Activated CD4-positive, CD25-positive, alpha-beta regulatory T cell treated with anti-CD3 and anti-CD28 coated beads, Interleukin-2, amount 50 U/mL, for 16 hours (primary cell): ENCODE measurements at regions not wholly inside any gene's neighbourhood (a gene's known extent, or its start where the extent isn't known, plus 50 kb on each side); places are given as distances from the start of the nearest gene placed in this dataset.
"Not testable (repeated sequence)": the region's sequence is repeated elsewhere in the genome, so short reads cannot be mapped to it uniquely, and the experiment has no call there.

Experiments
- DNase-seq: peaks from one replicate; pipeline ENCODE4 v3.0.0-alpha.2; 2020; ENCODE audit warnings: low read depth, low spot score

DNA sequence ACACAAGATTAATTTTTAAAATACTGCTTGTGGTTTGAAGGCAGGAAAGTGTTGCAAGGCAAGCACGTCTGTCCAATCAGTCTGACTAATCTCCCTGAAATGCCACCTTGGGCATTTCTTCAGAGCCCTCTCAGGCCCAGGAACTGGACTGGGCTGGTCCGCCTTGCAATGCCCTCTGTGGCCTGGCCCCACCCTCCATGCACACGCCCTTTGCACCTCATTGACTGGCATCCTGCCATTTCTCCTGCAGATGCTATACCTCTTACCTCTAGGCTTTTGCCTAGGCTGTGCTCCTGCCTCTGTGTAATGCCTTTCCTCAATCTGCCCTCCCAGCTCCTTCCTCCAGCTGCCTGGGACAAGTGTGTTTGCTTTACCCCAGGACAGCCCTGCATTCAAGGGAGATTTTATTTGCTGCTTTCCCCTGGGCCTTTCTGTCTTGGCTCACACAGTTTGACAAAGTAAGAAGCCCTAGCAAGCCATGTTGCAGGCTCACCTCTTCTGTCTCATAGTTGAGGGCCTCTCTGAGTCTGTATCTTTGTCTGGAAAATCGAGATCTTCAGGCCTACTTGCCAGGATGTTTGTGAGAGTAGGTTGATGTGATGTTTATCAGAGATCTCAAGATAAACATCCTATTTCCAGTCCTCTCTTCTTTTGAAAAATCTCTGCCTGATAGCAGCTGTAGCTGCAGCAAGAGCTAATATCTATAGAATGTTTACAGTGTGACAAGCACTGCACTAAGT, 149.2 kb upstream of the JUN start:
- no peak for DNase-seq

DNA sequence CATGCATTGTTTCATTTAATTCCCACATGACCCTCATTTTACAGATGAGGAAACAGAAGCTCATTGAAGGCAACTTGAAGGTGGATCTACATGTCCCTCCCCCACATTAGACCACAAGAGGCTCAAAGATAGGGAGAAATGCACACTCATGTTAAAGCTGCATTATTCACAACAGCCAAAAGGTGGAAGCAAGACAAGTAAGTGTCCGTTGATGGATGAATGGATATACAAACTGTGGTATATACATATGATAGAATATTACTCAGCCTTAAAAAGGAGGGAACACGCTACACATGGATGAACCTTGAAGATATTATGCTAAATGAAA, 149.7 kb upstream of the JUN start:
- no peak for DNase-seq

DNA sequence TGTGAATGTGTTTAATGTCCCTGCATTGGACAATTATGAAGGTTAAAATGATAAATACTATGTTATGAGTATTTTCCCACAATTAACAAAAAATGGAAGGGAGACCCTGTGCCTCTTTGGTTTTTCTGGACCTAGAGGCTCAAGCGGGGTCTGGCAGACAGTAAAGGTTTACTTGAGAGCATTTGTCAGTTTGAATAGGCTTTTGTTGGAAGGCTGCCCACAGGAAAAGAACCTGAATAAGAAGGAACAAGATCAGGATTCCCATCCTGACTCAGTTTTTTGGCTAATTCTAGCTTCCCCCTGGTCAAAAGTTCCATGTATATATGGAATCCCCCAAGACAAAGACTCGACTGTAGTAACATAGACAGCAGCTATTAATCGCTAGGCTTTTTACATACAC, 150.9 kb upstream of the JUN start:
- DNase-seq: no peak

DNA sequence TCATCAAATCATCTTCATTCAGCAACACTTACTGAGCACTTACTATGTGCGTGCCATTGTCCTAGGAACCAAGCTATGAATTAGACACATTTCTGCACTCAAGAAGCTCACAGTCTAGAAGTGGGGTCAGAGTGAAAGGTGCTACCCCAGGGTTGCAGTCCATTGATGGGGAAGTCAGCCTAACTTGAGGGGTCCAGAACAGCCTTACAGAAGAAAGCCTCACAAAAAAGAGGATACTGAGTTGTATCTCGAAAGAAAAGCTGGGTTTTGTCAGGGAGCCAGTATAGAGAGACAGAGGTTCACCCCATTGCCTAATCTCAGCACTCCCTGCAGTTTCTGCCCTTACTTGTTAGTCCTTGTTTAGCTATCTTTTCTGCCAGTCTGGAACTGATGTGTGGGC, 153.1 kb upstream of the JUN start:
- no peak for DNase-seq

DNA sequence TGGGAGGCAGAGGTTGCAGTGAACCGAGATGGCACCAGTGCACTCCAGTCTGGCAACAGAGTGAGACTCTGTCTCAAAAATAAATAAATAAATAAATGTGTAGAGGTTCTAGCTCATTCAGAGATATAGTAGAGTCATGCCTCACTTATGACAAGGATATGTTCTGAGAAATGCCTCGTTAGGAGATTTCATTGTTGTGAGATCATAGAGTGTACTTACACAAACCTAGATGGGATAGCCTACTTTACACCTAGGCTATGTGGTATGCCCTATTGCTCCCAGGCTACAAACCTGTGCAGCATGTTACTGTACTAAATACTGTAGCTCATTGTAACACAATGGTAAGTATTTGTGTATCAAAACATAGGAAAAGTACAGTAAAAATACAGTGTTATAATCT, 155.3 kb upstream of the JUN start:
- no peak for DNase-seq

DNA sequence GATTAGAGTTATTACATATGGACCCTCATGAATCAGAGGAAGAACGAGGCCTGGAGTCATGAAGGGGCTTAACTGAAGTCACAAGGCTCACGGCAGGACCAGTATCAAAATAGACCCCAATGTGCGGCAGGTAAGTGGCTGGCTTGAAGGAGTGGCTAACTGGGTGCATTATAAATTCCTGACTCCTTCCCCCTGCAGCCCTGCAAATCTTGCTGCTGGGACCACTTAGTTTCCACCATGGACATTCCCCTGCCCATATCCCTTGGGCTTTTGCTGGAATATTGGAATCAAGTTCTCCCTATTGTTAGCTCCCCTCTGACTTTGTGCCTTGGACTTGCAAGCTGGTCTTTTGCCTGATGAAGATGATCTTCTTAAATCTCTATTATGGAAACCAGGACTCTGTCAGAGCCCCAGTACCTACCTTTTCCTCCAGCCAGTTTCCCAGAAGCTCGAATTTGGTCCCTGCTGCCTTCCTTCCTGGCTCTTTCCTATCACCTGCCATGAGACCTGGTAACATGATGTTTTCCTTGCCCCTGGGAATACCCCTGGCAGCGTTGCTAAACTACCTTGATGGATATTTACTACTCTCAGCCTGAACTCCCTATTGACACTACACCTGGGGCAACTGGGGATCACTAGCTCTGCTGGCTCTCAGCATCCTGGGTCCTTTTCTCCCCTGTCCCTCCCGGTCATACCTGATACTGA, 156.0 kb upstream of the JUN start:
- no peak for DNase-seq

DNA sequence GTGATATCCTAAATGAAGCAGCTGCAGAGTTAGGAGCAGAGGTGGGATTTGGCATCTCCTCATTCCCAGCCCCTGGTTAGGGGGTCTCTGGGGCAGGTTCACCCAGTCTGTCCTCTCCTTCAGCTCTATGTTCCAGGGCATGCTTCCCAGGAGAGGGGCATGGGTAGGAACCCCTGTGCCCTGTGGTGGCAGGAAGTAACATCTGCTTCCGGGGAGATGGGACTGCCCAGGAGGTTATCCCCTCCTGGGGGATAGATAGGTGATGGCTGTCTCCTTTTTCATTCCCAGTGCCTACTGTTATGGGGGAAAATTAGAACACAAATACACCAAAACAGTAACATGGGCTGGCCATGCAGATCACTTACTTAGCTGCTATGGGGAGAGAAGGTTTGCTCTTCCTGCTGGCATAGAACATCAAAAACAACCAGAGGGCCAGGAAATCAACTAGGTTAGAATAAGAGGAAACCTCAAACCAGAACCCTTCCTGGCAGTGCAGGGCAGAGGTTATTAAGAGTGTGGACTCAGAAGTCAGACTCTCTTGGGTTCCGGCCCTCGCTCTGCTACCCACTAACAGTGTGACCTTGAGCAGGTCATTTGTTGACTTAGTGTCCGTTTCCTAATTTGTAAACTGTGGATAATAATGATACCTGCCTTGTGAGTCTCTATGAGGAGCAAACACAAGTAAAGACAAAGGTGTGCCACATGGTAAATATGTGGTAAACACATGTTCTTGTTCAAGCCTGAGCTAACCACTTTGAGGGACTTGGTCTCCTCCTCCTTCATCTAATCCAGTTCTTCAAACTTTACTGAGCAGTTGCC, 157.8 kb upstream of the JUN start:
- no peak for DNase-seq

DNA sequence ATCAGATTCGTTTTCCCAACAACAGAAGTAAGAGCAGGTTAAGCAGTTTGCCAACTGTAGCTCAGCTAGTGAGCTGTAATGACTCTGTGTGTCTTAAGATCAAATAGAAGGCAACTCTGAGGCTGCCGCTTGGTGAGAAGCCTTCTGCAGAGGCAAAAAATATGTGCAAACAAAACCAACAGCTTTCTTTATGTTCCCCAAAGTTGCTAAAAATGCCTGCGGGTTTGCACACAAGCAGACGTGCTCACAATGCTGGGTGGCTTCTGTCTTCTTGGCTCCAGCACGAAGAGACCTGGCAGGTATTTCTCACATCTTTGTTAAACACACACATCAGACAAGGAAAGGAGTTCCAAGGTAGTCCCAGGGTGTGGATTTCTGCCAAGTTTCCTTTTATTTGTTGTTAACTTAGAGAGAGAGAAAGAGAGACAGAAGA, 158.9 kb upstream of the JUN start:
- no peak for DNase-seq

DNA sequence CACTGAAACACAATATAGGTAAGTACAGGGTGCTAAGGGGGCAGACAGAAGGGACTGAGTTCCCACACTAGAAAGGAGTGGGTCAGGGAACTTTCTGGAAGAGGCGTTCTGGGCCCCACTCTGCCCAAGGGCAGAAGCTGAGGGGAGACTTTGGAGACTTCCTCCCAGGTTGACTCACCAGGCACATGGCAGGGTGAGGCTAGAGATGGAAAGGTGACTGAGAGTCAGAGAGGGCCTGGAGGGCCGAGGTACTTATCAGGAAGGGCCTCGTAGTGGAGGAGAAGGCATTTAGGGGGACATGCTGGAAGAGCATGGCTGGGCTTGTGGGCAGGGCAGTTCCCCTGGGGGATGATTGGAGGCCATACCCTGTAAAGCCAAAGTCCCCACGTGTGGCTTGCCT, 159.9 kb upstream of the JUN start:
- no peak for DNase-seq

DNA sequence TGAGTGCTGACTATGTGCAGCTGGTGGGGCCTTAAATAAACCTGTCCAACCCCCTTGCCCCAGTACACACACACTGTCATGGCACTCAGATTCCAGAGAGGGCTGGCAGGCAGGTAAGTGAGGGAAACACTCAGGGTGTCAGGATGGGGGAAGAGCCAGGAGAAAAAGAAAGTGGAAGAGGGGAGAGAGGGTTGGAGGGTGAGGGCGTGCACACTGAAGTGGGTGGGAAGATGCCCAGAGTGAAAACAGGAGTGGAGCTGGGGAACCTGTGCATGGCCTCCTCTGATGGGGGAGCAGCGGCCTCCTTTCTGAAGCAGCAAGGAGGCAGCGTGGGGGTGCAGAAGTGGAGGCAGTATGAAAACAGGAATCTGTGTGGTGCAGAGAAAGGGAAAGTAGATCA, 160.6 kb upstream of the JUN start:
- no peak for DNase-seq

DNA sequence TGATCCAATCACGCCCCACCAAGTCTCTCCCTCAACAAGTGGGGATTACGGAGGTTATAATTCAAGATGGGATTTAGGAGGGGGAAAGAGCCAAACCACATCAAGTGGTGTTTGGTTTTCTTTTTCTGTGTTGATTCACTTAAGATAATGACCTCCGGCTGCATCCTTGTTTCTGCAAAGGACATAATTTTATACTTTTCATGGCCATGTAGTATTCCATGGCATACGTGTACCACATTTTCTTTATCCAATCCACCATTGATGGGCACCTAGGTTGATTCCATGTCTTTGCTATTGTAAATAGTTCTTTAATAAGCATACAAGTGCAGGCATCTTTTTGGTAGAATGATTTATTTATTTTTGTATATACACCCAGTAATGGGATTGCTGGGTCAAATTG, 162.5 kb upstream of the JUN start:
- no peak for DNase-seq

DNA sequence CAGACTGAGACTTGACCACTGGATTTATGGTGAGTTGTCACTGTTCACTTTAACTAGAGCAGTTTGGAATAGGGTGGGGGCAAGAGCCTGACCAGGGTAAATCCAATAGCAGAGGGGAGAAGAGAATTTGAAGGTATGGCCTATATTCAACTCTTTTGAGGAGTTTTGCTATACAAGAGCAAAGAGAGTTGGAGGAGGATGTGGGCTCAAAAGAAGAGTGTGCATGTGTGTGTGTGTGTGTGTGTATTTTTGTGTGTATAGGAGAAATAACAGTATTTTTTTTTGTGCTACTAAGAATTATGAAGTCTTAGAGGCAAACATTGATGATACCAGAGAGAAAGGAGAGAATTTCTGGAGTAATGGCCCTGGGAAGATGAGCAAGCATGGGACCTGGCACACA, 164.8 kb upstream of the JUN start:
- no peak for DNase-seq

DNA sequence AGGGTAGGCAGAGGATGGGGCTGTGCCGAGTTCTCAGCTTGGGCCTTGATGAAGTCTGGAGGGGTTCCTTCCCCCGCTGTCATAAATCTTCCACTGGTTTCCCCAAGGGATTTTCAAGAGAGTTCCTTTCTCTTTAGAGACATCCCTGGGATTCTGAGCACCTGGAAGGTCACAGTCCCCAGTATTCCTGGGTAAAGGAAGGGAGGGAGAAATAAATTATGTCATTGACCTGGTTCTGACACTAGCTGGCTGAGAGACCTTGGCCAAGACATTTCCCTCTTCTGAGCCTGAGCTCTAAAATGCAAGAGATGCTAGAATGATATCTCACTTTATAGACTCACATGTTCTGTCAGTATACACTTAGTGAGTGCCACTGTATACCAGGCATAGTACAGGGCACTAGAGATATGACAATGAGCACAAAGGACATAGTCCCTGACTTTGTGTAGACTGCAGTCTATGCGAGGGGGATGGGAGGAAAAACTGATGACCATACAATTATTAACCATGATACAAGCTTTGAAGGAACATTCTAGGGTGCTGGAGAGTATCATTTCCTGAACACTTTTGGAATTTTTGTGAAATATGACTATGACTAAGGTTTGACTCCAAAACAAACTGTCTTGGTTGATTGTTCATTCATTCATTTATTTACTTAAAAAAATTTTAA, 165.8 kb upstream of the JUN start:
- DNase-seq: no peak

DNA sequence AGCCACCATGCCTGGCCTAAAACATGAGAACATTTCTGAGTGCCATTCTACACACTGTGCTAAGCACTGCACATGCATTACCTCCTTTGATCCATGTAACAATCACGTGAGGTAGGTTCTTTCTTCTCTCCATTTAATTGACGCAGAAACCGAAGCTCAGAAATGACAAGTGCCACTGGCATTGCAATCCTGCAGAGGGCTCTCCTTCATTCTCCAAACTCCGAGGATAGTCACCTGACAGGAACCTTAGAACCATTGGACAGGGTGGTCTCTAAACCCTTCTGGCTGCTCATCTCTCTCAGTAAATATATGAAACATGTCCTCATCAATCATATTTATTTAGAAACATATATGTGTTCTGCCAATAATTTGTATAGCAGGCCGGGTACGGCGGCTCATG, 167.1 kb upstream of the JUN start:
- no peak for DNase-seq

DNA sequence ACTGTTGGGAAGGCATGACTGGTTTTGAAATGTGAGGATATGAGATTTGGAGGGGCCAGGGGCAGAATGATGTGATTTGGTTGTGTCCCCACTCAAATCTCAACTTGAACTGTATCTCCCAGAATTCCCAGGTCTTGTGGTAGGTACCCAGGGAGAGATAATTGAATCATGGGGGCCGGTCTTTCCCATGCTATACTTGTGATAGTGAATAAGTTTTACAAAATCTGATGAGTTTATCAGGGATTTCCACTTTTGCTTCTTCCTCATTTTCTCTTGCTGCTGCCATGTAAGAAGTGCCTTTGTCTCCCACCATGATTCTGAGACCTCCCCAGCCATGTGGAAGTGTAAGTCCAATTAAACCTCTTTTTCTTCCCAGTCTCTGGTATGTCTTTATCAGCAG, 170.1 kb upstream of the JUN start:
- DNase-seq: not testable (repeated sequence)

DNA sequence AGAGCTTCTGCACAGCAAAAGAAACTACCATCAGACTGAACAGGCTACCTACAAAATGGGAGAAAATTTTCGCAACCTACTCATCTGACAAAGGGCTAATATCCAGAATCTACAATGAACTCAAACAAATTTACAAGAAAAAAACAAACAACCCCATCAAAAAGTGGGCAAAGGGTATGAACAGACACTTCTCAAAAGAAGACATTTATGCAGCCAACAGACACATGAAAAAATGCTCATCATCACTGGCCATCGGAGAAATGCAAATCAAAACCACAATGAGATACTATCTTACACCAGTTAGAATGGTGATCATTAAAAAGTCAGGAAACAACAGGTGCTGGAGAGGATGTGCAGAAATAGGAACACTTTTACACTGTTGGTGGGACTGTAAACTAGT, 179.4 kb upstream of the JUN start:
- DNase-seq: not testable (repeated sequence)

DNA sequence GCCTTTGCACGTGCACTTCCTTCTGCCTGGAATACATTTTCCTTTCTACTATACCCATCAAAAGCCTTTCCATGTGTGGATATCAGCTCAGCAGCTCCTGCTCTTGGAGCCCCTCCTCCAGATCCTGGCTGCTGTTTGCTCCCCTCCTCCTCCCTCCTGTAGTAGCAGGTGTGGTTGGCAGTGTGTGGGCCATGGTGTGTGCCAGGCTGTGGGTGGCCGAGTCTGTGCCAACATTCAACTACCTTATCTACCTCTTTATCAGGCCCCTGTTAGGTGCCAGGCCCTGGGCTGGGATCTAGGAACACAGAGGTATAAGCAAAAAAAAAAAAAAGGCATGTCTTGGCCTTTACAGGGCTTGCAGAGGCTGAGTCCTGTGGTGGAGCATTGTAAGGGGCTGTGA, 180.6 kb upstream of the JUN start:
- DNase-seq: no peak

DNA sequence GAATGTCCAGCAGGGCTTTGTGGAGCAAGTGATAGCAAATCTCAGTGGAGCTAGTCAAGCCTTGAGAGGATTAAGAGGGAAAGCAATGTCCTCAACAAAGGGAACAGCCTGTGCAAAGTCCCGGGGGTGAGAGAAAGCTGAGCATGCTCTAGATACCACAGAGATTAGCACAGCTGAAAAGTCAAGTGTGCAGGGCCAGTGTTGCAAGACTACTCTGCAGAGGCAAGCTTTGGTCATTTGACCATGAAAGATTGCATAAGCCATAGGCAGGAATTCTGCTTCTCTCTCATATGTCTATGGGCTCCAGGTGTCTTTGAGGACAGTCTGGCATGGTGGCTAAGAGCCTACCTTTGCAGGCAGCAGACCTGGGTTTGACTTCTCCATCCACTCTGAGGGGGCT, 181.0 kb upstream of the JUN start:
- DNase-seq: no peak

DNA sequence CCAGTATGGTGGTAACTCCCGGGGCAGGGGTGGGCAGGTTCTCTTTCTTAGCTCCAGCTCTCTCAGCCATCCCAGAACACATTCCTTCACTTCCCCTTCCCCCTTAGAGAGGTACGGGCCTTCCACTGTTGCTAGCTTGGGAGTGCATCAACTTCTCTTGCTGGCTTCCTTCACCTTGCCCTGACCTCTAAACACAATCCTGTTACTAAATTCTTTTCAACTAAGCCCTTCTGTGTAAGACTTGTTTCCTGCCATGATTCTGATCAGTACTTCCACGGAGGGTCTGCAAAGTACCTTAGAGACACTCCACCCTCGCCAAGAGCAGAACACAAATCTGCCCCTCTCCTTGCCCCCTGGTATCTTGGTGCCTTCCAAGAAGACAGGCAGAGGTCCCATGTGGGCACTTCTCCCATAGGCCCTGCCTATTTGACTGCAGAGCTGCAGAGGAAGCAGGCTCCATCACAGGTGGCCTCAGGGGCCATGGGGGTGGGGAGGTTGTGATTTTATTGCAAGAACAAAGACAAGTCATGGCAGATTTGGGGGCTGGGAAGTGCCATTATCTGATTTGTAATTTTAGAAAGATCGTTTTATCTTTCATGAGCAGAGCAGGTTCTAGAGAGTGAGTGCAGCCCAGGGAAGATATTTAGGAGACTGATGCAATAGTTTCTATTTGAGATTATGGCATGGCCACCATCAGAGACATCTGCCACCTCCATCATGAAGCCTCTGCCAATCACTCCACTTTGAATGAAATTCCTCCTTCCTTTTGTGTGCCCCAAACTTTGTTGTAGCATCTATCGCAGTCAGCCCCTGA, 182.5 kb upstream of the JUN start:
- no peak for DNase-seq

DNA sequence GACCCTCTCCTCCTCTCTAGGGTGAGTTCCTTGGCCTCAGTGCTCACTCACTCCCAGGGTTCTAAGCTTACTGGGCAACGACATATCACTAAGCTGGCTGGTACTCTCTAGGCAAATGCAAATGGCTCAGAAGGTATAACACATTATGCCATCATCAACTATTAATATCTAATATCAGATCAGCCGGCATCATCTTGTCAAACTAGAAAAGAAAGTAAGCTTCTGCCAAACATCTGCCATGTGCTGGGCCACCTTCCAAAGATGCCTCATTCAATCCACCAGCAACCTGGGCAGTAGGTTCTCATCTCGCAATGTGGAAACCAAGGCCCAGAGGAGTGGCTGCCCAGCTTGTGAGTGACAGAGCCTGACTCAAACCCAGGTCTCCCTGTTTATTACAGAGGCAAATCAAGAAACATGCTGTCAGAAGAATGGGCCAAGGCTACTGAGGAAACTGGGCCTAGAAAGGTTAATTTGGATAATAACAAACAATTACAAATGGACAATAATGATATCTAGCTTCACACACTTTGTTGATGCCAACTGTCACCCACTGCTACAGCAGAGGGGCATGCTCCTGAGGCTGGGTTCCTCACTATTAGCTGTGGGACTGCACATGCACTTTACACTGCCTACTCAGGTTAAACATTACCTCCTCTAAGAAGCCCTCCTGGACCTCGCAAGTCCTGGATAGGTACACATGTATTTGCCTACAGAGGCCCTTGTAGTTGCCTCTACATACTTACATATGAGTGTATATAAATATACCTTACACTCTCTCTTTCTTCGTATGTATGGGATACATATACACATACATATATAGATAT, 183.3 kb upstream of the JUN start:
- no peak for DNase-seq
